ENCODE measurements at regions not wholly inside any gene's neighbourhood (a gene's known extent, or its start where the extent isn't known, plus 50 kb on each side); places are given as distances from the start of the nearest gene placed in this dataset.

DNA sequence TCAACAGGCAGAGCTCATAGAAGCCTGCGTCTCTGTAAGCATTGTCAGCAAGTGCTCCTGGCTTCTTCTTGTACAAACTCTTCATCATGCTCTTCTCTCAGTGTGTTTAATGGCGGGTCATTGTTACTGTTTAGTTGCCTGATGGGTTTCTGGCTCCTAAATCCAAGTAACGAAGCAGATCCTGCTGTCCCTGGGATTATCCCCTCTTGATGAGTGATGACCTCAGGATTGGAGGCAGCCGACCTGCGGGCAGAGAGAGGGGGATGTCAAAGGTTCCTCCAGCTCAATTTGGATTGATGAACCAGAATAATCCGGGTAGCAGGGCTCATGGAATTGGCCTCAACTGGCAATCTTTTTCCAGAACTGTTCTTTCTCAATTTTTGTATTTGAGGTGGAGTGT lies 66.1 kb upstream of the BARHL2 start:
- TF ChIP-seq, protein P1, sequence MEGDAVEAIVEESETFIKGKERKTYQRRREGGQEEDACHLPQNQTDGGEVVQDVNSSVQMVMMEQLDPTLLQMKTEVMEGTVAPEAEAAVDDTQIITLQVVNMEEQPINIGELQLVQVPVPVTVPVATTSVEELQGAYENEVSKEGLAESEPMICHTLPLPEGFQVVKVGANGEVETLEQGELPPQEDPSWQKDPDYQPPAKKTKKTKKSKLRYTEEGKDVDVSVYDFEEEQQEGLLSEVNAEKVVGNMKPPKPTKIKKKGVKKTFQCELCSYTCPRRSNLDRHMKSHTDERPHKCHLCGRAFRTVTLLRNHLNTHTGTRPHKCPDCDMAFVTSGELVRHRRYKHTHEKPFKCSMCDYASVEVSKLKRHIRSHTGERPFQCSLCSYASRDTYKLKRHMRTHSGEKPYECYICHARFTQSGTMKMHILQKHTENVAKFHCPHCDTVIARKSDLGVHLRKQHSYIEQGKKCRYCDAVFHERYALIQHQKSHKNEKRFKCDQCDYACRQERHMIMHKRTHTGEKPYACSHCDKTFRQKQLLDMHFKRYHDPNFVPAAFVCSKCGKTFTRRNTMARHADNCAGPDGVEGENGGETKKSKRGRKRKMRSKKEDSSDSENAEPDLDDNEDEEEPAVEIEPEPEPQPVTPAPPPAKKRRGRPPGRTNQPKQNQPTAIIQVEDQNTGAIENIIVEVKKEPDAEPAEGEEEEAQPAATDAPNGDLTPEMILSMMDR (IDR thresholded peaks at IDR 0.05), result no peak
- no peak for TF ChIP-seq POLR2A (IDR thresholded peaks at IDR 0.05; ENCODE audit: low read depth)
